Lower lobe of right lung (tissue), 2 donors: ENCODE measurements at regions not wholly inside any gene's neighbourhood (a gene's known extent, or its start where the extent isn't known, plus 50 kb on each side); places are given as distances from the start of the nearest gene placed in this dataset.

ENCODE experiments used
- ATAC-seq, 2 donors: fragments of 200-7000 bp; cut with Tn5 transposase; one replicate each; pipeline ENCODE4 v1.9.1; 2020 to 2022; ENCODE audit warnings: mild to moderate bottlenecking in 2 of 2, moderate library complexity in 2 of 2
- DNase-seq: peaks from one replicate; pipeline ENCODE4 v3.0.0-alpha.2; 2020
- H3K27ac ChIP-seq: fragments of 200-600 bp; one replicate; pipeline ENCODE4 v1.8.0; 2022
- H3K27me3 ChIP-seq: fragments of 200-600 bp; one replicate; pipeline ENCODE4 v1.8.0; 2022; ENCODE audit warnings: low read depth
- H3K36me3 ChIP-seq: fragments of 200-600 bp; one replicate; pipeline ENCODE4 v1.8.0; 2022; ENCODE audit warnings: mild to moderate bottlenecking
- H3K4me1 ChIP-seq: fragments of 200-600 bp; one replicate; pipeline ENCODE4 v1.8.0; 2022
- H3K4me3 ChIP-seq: fragments of 200-600 bp; one replicate; pipeline ENCODE4 v1.8.0; 2022; ENCODE audit warnings: mild to moderate bottlenecking
- H3K9me3 ChIP-seq: fragments of 200-600 bp; one replicate; pipeline ENCODE4 v1.8.0; 2022
- CTCF ChIP-seq: fragments of 200-600 bp; IDR thresholded peaks from one replicate; pipeline ENCODE4 v1.8.0; 2022; ENCODE audit warnings: antibody characterized with exemption, mild to moderate bottlenecking
- intact Hi-C: fragments of 100-400 bp; cut with DNase I; formaldehyde crosslinking; loops from one replicate; pipeline ENCODE4 v1.11.0; 2022
- donor health status: DM: no; HTN: yes; CAD: no; lungs with severe emphysema.

GRCh38 chr4:28724239-28724638 lies 1863.6 kb downstream of the STIM2 start:
- Histone ChIP-seq H3K27me3 (no peaks in the 10 kb centered on the region), H3K27ac (no peak overlapping the region), H3K36me3 (no peaks in the 10 kb centered on the region), H3K9me3 (no peaks in the 10 kb centered on the region), H3K4me1 (no peaks in the 10 kb centered on the region), H3K4me3 (no peak overlapping the region)
- TF ChIP-seq CTCF, result no peak
- DNase-seq, result no peak
- ATAC-seq, result no peak
- intact Hi-C loops, result no loop called here

DNA sequence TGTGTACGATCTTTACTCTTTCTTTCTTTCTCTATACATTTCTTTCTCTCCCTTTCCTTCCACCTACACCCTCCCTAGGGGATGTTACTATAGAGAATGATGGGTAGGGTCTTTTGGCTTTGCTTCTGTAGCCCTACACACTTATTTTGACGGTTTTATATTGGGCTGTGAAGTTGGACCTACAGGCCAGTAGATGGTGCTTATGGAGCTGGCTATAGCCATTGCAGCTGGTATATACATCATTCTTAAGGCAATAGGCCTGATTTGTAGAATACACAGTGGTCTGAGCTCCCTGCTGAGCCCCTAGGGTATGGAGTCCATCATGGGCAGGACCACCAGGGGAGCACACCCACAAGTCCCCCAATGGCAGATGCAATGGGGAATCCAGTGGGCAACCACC lies 1869.7 kb downstream of the STIM2 start:
- no peak overlapping the region for H3K27ac ChIP-seq
- DNase-seq (no peak), ATAC-seq (no peak)
- no peaks in the 10 kb centered on the region for H3K4me1 ChIP-seq
- H3K36me3 ChIP-seq, result no peaks in the 10 kb centered on the region
- intact Hi-C loops, result no loop called here
- TF ChIP-seq CTCF, result no peak
- H3K4me3 ChIP-seq, result no peak overlapping the region
- H3K27me3 ChIP-seq, result no peaks in the 10 kb centered on the region
- no peaks in the 10 kb centered on the region for H3K9me3 ChIP-seq

- H3K27me3 ChIP-seq, result no peaks in the 10 kb centered on the region
- H3K4me3 ChIP-seq, result no peak overlapping the region
- H3K27ac ChIP-seq, result no peak overlapping the region
- no peaks in the 10 kb centered on the region for H3K9me3 ChIP-seq
- H3K36me3 ChIP-seq, result no peaks in the 10 kb centered on the region
- intact Hi-C loops, result no loop called here
- DNase-seq (no peak), ATAC-seq (no peak)
- no peaks in the 10 kb centered on the region for H3K4me1 ChIP-seq
- TF ChIP-seq CTCF, result no peak
Measured at GRCh38 chr4:28744066-28744465, 1883.4 kb downstream of the STIM2 start.

DNA sequence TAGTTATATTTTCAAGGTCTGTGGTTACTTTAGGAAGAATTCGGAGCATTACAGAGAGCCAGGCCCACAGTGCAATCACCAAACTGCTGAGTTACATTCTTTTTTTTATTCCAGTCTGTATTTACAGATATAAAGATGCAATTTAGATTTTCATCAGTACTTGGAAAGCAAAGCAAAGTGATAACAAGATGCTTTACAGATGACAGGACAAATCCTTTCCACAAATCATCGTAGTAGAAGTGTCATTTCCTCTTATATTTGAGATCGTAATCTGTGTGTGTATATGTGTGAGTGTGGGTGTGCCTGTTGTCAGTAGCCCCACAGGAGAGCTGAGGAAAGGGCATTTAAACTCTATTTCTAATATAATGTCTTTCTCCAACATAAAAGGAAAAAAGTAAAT lies 1893.7 kb downstream of the STIM2 start:
- Histone ChIP-seq H3K9me3 (no peaks in the 10 kb centered on the region), H3K4me3 (no peak overlapping the region), H3K27ac (no peak overlapping the region), H3K36me3 (no peaks in the 10 kb centered on the region), H3K4me1 (no peaks in the 10 kb centered on the region), H3K27me3 (no peaks in the 10 kb centered on the region)
- intact Hi-C loops, result no loop called here
- DNase-seq (no peak), ATAC-seq (no peak)
- no peak for TF ChIP-seq CTCF

GRCh38 chr4:28755081-28755480 lies 1894.4 kb downstream of the STIM2 start:
- TF ChIP-seq CTCF, result no peak
- Histone ChIP-seq H3K36me3 (no peaks in the 10 kb centered on the region), H3K9me3 (no peaks in the 10 kb centered on the region), H3K27ac (no peak overlapping the region), H3K27me3 (no peaks in the 10 kb centered on the region), H3K4me1 (no peaks in the 10 kb centered on the region), H3K4me3 (no peak overlapping the region)
- intact Hi-C loops, result no loop called here
- DNase-seq, result no peak
- no peak for ATAC-seq

GRCh38 chr4:28759064-28759463 lies 1898.4 kb downstream of the STIM2 start:
- Histone ChIP-seq H3K4me3 (no peak overlapping the region), H3K4me1 (no peaks in the 10 kb centered on the region), H3K9me3 (no peaks in the 10 kb centered on the region), H3K27ac (no peak overlapping the region), H3K27me3 (no peaks in the 10 kb centered on the region), H3K36me3 (no peaks in the 10 kb centered on the region)
- TF ChIP-seq CTCF, result no peak
- DNase-seq (no peak), ATAC-seq (no peak)
- intact Hi-C loops, result no loop called here
